IPS-18a (cell line): ENCODE measurements at regions not wholly inside any gene's neighbourhood (a gene's known extent, or its start where the extent isn't known, plus 50 kb on each side); places are given as distances from the start of the nearest gene placed in this dataset.

Source experiments
- H3K27ac ChIP-seq: one replicate; pipeline ENCODE4 v1.5.1; 2013; ENCODE audit warnings: low read length
- H3K27me3 ChIP-seq: one replicate; pipeline ENCODE4 v1.6.1; 2013; ENCODE audit warnings: mild to moderate bottlenecking, low read length; ENCODE audit not compliant: control insufficient read depth, insufficient read depth
- H3K36me3 ChIP-seq: one replicate; pipeline ENCODE4 v1.6.1; 2013; ENCODE audit warnings: low read depth, low read length; ENCODE audit not compliant: control insufficient read depth
- H3K4me1 ChIP-seq: one replicate; pipeline ENCODE4 v1.6.1; 2013; ENCODE audit warnings: low read depth, low read length; ENCODE audit not compliant: control insufficient read depth
- H3K4me3 ChIP-seq: one replicate; pipeline ENCODE4 v1.5.1; 2013; ENCODE audit warnings: low read length
- H3K9ac ChIP-seq: one replicate; pipeline ENCODE4 v1.6.1; 2013; ENCODE audit warnings: mild to moderate bottlenecking, low read length, moderate library complexity
- H3K9me3 ChIP-seq: one replicate; pipeline ENCODE4 v1.6.1; 2013; ENCODE audit warnings: low read depth, low read length; ENCODE audit not compliant: control insufficient read depth

- H3K9ac ChIP-seq = no peak overlapping the region
- no peak overlapping the region for H3K27ac ChIP-seq
- no peak overlapping the region for H3K4me3 ChIP-seq
- H3K36me3 ChIP-seq = no peaks in the 10 kb centered on the region
- no peaks in the 10 kb centered on the region for H3K27me3 ChIP-seq
- peaks cover 13% of the 10 kb centered on the region for H3K4me1 ChIP-seq
- H3K9me3 ChIP-seq = no peaks in the 10 kb centered on the region
Measured at GRCh38 chr15:45743426-45744235, 108.8 kb downstream of the SQOR start.

GRCh38 chr15:45744236-45744589 is 109.4 kb downstream of the SQOR start:
- no peaks in the 10 kb centered on the region for H3K27me3 ChIP-seq
- H3K9ac ChIP-seq = no peak overlapping the region
- no peaks in the 10 kb centered on the region for H3K36me3 ChIP-seq
- H3K4me1 ChIP-seq = peaks cover 13% of the 10 kb centered on the region
- H3K4me3 ChIP-seq = no peak overlapping the region
- no peaks in the 10 kb centered on the region for H3K9me3 ChIP-seq
- H3K27ac ChIP-seq = no peak overlapping the region

- Histone ChIP-seq H3K36me3 (no peaks in the 10 kb centered on the region), H3K9ac (no peak overlapping the region), H3K27me3 (no peaks in the 10 kb centered on the region), H3K9me3 (no peaks in the 10 kb centered on the region), H3K4me1 (peaks cover 13% of the 10 kb centered on the region), H3K27ac (no peak overlapping the region), H3K4me3 (no peak overlapping the region)
Measured at GRCh38 chr15:45747426-45747825, 112.6 kb downstream of the SQOR start.

- no peak overlapping the region for H3K4me3 ChIP-seq
- H3K4me1 ChIP-seq = no peaks in the 10 kb centered on the region
- no peaks in the 10 kb centered on the region for H3K36me3 ChIP-seq
- no peaks in the 10 kb centered on the region for H3K27me3 ChIP-seq
- H3K27ac ChIP-seq = no peak overlapping the region
- H3K9ac ChIP-seq = no peak overlapping the region
- no peaks in the 10 kb centered on the region for H3K9me3 ChIP-seq
Measured at GRCh38 chr15:45751629-45752028, 116.8 kb downstream of the SQOR start.

- Histone ChIP-seq H3K27me3 (no peaks in the 10 kb centered on the region), H3K4me3 (no peak overlapping the region), H3K36me3 (no peaks in the 10 kb centered on the region), H3K27ac (no peak overlapping the region), H3K9me3 (no peaks in the 10 kb centered on the region), H3K9ac (no peak overlapping the region), H3K4me1 (no peaks in the 10 kb centered on the region)
Measured at GRCh38 chr15:45759936-45760335, 125.1 kb downstream of the SQOR start.

- Histone ChIP-seq H3K27ac (no peak overlapping the region), H3K36me3 (no peaks in the 10 kb centered on the region), H3K4me3 (no peak overlapping the region), H3K4me1 (no peaks in the 10 kb centered on the region), H3K9ac (no peak overlapping the region), H3K9me3 (no peaks in the 10 kb centered on the region), H3K27me3 (no peaks in the 10 kb centered on the region)
Measured at GRCh38 chr15:45762726-45763125, 127.9 kb downstream of the SQOR start.

GRCh38 chr15:45763170-45763869 is 128.5 kb downstream of the SQOR start:
- Histone ChIP-seq H3K9me3 (no peaks in the 10 kb centered on the region), H3K4me3 (no peak overlapping the region), H3K9ac (no peak overlapping the region), H3K4me1 (no peaks in the 10 kb centered on the region), H3K27ac (no peak overlapping the region), H3K27me3 (no peaks in the 10 kb centered on the region), H3K36me3 (no peaks in the 10 kb centered on the region)

GRCh38 chr15:45773149-45773548 is 138.3 kb downstream of the SQOR start:
- Histone ChIP-seq H3K27me3 (no peaks in the 10 kb centered on the region), H3K4me3 (no peak overlapping the region), H3K4me1 (no peaks in the 10 kb centered on the region), H3K27ac (no peak overlapping the region), H3K9ac (no peak overlapping the region), H3K9me3 (no peaks in the 10 kb centered on the region), H3K36me3 (no peaks in the 10 kb centered on the region)

- no peaks in the 10 kb centered on the region for H3K27me3 ChIP-seq
Measured at GRCh38 chr15:45776772-45777171, 141.9 kb downstream of the SQOR start.

GRCh38 chr15:45777781-45778180 is 143.0 kb downstream of the SQOR start:
- Histone ChIP-seq H3K9ac (no peak overlapping the region), H3K4me1 (peaks cover 8% of the 10 kb centered on the region), H3K27ac (no peak overlapping the region), H3K9me3 (no peaks in the 10 kb centered on the region), H3K27me3 (no peaks in the 10 kb centered on the region), H3K36me3 (no peaks in the 10 kb centered on the region), H3K4me3 (no peak overlapping the region)

More at GRCh38 chr15:45776772-45777171, 141.9 kb downstream of the SQOR start:
- H3K4me1 ChIP-seq = peaks cover 5% of the 10 kb centered on the region
- no peak overlapping the region for H3K9ac ChIP-seq
- no peak overlapping the region for H3K27ac ChIP-seq
- H3K9me3 ChIP-seq = no peaks in the 10 kb centered on the region
- no peak overlapping the region for H3K4me3 ChIP-seq
- H3K36me3 ChIP-seq = no peaks in the 10 kb centered on the region

- Histone ChIP-seq H3K9me3 (no peaks in the 10 kb centered on the region), H3K4me3 (no peak overlapping the region), H3K27me3 (no peaks in the 10 kb centered on the region), H3K4me1 (peaks cover 8% of the 10 kb centered on the region), H3K27ac (no peak overlapping the region), H3K9ac (no peak overlapping the region), H3K36me3 (no peaks in the 10 kb centered on the region)
Measured at GRCh38 chr15:45780352-45780751, 145.5 kb downstream of the SQOR start.

GRCh38 chr15:45784656-45785055 is 149.8 kb downstream of the SQOR start:
- Histone ChIP-seq H3K27me3 (no peaks in the 10 kb centered on the region), H3K36me3 (no peaks in the 10 kb centered on the region), H3K9me3 (no peaks in the 10 kb centered on the region), H3K4me3 (no peak overlapping the region), H3K9ac (no peak overlapping the region), H3K4me1 (peaks cover 8% of the 10 kb centered on the region), H3K27ac (no peak overlapping the region)
